Spleen (tissue), 7 donors: ENCODE measurements at regions not wholly inside any gene's neighbourhood (a gene's known extent, or its start where the extent isn't known, plus 50 kb on each side); places are given as distances from the start of the nearest gene placed in this dataset.

ENCODE experiments used
- CTCF ChIP-seq, 11 experiments: fragments of 200-600 bp in 7 of 11; fragments of 450-650 bp in 4 of 11; sonication (generic) in 4 of 11; IDR thresholded peaks in 8 of 11; conservative IDR thresholded peaks in 3 of 11; 1 replicate in 7 of 11; 2 replicates in 4 of 11; pipeline versions ENCODE4 v1.4.0 to v1.8.0; 2016 to 2021; ENCODE audit warnings: antibody characterized with exemption in 11 of 11, inconsistent platforms in 4 of 11, mild to moderate bottlenecking in 1 of 11
- POLR2A ChIP-seq, 3 donors: fragments of 450-650 bp; IDR thresholded peaks; one replicate each; pipeline ENCODE4 v1.5.1; 2017; ENCODE audit warnings: antibody characterized with exemption in 3 of 3, mild to moderate bottlenecking in 1 of 3
- donor health status: DM: no; HTN: no; CAD: no; lungs with moderate emphysema.
- donor health status: DM: no; HTN: no; CAD: no.
- donor health status: DM: no; HTN: no; CAD: no.

DNA sequence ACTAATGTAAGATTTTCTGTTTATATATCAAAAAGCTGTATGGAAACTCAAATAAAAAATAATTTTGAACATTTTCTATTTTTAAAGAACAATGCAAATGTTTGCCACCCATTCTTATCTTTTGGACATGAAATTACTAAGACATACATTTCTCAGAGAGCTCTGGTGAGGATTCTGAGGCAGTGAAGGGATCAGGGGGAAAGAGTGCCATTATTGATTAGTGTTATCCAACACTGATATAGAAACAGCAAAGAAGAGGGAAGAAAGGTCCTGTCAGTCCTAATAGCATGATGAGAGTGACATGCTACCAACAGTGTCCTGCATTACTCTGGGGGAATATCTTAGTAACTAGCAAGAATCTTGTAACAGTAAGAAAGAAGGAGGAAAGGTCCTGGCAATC lies 282.2 kb downstream of the RPL10L start:
- TF ChIP-seq CTCF (IDR thresholded peaks at IDR 0.05 in 8 of 11, conservative IDR thresholded peaks at IDR 0.05 in 3 of 11) (no peak), POLR2A (IDR thresholded peaks at IDR 0.05) (no peak)
